ENCODE measurements at regions not wholly inside any gene's neighbourhood (a gene's known extent, or its start where the extent isn't known, plus 50 kb on each side); places are given as distances from the start of the nearest gene placed in this dataset.
"Not testable (repeated sequence)": the region's sequence is repeated elsewhere in the genome, so short reads cannot be mapped to it uniquely, and the experiment has no call there.

- no peak for DNase-seq
Observed at GRCh38 chr3:140871022-140871421, 70.6 kb upstream of the SLC25A36 start.

GRCh38 chr3:140872165-140872564 is 69.5 kb upstream of the SLC25A36 start:
- not testable (repeated sequence) for DNase-seq

- no peak for DNase-seq
Observed at GRCh38 chr3:140883428-140884040, 58.1 kb upstream of the SLC25A36 start.

GRCh38 chr3:140885697-140886096 is 55.9 kb upstream of the SLC25A36 start:
- DNase-seq, result not testable (repeated sequence)

Measured in stimulated activated CD4-positive, alpha-beta T cell treated with anti-CD3 and anti-CD28 coated beads, Interleukin-1b, Interleukin-23, amount 100 ng/mL, for 48 hours (primary cell).